HG03097 (cell line): ENCODE measurements at regions not wholly inside any gene's neighbourhood (a gene's known extent, or its start where the extent isn't known, plus 50 kb on each side); places are given as distances from the start of the nearest gene placed in this dataset.
"Not testable (repeated sequence)": the region's sequence is repeated elsewhere in the genome, so short reads cannot be mapped to it uniquely, and the experiment has no call there.

Source experiments
- ATAC-seq: cut with Tn5 transposase; IDR thresholded peaks from one replicate; pipeline ENCODE4 v1.9.1; 2021; ENCODE audit not compliant: unreplicated experiment, low FRiP score

- no peak for ATAC-seq
Measured at GRCh38 chr7:49644396-49645166, 128.9 kb upstream of the VWC2 start.

GRCh38 chr7:49645296-49645695 is 128.1 kb upstream of the VWC2 start:
- no peak for ATAC-seq

DNA sequence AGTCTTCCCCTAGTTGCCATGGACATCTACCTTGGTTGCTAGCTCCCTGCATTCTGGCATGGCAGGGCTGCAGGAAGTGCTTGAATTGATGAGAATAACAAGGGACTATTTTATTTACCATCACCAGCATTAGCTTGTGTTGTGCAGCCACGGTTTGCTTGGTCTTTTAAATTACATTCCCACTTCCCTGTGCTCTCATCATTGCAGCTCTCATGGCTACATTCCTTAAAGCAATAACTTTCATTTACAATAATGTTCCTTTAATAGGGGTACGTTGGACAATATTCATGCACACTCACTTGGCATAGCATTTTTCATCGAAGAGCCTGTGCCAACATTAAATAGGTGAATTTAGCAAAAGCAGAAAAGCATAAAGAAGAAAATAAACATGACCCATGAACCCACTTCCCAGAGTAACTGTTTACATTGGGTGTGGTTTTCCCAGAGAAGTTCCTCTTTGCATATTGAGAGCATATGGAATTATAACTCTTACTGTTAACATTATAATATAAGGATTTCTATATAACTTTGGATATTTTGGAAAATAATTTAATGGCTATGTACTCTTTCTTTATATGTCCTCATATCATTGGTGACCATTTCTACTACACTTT is 113.2 kb upstream of the VWC2 start:
- ATAC-seq: no peak

- no peak for ATAC-seq
Measured at GRCh38 chr7:49660976-49661375, 112.5 kb upstream of the VWC2 start.

DNA sequence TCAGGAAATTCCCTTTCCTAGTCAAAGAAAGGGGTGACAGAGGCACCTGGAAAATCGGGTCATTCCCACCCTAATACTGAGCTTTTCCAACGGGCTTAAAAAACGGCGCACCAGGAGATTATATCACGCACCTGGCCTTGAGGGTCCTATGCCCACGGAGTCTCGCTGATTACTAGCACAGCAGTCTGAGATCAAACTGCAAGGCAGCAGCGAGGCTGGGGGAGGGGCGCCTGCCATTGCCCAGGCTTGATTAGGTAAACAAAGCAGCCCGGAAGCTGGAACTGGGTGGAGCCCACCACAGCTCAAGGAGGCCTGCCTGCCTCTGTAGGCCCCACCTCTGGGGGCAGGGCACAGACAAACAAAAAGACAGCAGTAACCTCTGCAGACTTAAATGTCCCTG is 107.5 kb upstream of the VWC2 start:
- ATAC-seq: not testable (repeated sequence)

DNA sequence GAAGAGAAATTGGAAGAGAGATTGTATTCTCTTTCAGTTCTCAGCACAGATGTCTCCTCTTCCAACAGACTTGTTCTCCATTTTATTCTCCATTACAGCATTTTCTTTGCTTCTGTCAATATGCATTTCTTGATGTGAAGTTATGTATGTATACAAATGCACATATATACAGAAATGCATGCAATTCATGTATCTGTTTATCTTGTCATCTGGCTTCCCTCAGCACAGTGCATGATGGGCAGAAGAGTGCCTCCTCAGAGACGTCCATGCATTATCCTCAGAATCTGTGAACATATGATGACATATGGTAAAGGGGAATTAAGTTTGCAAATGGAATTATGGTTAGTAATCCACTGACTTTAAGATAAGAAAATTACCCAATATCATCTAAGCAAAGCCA is 106.7 kb upstream of the VWC2 start:
- ATAC-seq: no peak

DNA sequence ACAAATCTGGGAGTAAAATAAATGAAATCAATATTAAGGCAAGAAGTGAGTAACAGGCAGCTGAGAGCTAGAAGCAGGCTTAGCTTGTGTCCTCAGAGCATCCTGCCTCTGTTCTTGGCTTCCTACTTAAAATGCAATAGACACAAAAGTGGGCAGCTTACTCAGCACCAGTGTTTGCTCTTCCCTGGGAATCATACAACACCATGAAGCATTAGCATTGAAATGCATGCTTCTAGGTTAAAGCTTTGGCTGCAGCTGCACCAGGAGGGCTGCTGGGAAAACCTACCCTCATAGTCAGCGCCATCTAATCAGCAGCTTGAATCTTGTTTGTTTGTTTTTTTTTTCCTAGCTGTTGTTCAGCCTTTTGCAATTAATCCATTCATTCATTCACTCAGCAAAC is 104.2 kb upstream of the VWC2 start:
- ATAC-seq: no peak

DNA sequence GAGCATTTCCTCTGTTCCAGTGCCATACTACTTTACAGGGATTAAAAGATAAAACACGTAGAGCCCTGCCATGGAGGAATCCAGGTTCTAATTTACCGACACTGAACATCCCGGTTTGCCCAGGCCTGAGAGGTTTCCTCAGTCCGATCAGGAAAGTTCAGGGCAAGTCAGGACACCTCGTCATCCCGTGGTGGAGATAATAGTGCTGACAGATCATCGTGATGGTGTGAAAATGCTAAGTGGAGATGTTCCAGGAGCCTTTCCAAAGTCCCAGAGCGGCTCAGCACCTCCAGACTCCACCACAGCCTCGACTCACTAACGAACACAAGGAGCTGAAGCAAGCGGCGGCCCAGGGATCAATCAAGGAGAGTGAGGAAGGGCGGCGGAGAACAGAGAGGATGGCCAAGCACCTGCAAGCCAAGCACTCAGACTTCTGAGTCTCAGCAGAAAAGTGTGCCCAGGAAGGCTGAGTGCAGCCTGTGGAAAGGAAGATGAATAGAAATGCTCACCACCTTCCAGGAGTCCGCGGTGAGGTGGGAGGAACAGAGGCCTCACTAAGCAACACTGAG is 103.7 kb upstream of the VWC2 start:
- ATAC-seq: no peak

DNA sequence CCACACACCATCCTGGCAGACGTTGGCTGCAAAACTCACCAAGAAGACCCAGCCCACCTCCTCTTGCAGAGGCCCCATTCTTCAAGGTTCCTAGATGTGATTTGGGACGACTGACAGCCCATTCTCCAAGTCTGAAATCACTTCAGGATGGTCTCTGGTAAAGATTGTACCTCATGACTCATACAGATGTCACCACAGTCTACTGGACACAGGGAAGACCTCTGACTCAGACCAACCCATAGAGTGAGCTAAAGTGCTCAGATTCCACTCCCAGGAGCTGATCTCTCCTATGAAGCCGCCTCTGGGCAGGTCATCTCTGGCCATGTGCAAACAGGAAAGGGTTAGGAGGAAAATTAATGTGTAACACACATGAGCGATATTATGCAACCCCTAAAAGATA is 102.4 kb upstream of the VWC2 start:
- ATAC-seq: no peak

- ATAC-seq: no peak
Measured at GRCh38 chr7:49692516-49692915, 80.9 kb upstream of the VWC2 start.

GRCh38 chr7:49695971-49696370 is 77.5 kb upstream of the VWC2 start:
- ATAC-seq: no peak

- no peak for ATAC-seq
Measured at GRCh38 chr7:49700841-49701240, 72.6 kb upstream of the VWC2 start.

DNA sequence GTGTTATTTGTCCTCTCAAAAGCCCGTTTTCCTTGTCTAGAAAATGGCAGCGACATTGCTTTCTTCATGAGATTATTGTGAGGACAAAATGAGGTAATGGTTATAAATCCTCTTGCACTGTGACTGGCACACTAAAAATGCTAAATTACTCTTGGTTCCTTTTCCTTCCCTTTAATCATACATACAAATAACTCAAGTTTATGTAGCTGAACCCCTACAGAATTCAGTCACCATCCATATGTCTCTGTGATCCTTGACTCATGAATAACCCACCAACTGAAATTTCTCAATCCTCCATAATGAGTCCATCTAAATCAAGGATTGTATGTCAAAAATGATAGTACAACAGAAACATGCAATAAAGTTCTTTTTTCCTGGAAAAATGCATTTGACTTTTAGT is 71.3 kb upstream of the VWC2 start:
- ATAC-seq: no peak

GRCh38 chr7:49703337-49703736 is 70.1 kb upstream of the VWC2 start:
- no peak for ATAC-seq

GRCh38 chr7:49703881-49704280 is 69.6 kb upstream of the VWC2 start:
- no peak for ATAC-seq

GRCh38 chr7:49706106-49706505 is 67.3 kb upstream of the VWC2 start:
- no peak for ATAC-seq

GRCh38 chr7:49707891-49708290 is 65.5 kb upstream of the VWC2 start:
- ATAC-seq: no peak

DNA sequence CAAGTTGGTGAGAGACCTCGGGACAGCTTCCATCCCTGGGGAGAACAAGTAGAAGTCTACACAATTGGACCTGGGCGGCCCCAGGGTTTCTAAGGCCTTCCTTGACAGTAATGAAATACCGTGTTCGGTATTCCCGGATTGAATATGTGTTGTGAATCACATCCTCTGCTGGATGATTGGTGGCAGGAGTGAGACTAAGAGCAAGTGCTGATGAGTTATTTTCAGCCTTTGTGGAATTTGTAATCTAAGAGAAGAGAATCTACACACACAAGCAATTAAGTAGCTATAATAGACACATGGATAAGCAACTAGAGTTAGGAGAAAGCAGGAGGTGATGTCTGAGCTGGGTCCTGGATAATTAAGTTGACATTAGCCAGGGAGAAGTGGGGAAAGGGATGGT is 64.8 kb upstream of the VWC2 start:
- ATAC-seq: no peak

DNA sequence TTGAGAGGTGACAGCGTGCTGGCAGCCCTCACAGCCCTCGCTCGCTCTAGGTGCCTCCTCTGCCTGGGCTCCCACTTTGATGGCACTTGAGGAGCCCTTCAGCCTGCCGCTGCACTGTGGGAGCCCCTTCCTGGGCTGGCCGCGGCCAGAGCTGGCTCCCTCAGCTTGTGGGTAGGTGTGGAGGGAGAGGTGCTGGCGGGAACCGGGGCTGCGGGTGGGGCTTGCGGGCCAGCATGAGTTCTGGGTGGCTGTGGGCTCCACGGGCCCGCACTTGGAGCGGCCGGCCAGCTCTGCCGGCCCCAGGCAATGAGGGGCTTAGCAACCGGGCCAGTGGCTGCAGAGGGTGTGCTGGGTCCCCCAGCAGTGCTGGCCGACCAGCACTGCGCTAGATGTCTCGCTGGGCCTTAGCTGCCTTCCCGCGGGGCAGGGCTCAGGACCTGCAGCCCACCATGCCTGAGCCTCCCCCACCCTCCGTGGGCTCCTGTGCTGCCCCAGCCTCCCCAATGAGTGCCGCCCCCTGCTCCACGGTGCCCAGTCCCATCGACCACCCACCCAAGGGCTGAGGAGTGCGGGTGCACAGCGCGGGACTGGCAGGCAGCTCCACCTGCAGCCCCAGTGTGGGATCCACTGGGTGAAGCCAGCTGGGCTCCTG is 62.2 kb upstream of the VWC2 start:
- ATAC-seq: not testable (repeated sequence)

- ATAC-seq: no peak
Measured at GRCh38 chr7:49714182-49714581, 59.3 kb upstream of the VWC2 start.

- no peak for ATAC-seq
Measured at GRCh38 chr7:49715486-49715885, 58.0 kb upstream of the VWC2 start.

DNA sequence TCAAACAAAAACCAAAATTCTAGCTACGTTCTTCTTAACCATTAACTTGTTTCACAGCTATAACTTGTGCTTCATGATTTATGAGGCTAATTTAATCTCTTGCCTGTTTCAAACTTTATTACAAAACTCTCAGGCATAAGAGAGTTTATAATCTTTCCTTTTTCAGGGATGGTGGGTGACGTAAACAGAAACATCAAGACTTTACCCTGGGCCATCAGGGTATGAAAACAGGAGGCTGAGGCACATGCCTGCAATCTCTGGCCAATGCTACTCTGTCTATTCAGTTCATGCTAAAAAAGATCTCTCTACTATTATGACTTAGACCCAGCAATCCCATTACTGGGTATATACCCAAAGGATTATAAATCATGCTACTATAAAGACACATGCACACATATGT is 55.9 kb upstream of the VWC2 start:
- no peak for ATAC-seq
